GM12892 (cell line): ENCODE measurements at regions not wholly inside any gene's neighbourhood (a gene's known extent, or its start where the extent isn't known, plus 50 kb on each side); places are given as distances from the start of the nearest gene placed in this dataset.

ENCODE experiments used
- POLR2A ChIP-seq: IDR thresholded peaks from 2 replicates; pipeline ENCODE4 v1.6.1; 2011; ENCODE audit warnings: low read depth, low read length, control low read depth
- POLR2AphosphoS5 ChIP-seq: IDR thresholded peaks from 2 replicates; pipeline ENCODE4 v1.6.1; 2011; ENCODE audit warnings: low read depth, low read length, control low read depth

DNA sequence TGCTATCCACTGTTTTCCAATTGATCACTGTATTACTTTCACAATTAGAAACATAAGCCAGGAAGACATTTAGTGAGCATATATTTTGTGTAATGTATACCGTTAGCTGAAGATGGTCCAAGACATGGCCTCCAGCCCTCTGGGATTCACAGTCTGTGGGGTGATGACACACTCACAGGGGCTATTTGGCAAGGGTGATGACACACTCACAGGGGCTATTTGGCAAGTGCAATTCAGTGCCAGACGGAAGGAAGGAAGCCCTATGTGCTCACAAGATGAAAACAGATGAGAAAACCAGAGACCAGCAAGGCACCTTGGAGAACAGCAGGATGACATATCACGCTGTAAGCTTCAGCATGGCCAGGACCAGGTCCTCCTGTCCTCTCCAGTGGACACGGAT is 183.7 kb downstream of the MBOAT1 start:
- TF ChIP-seq POLR2AphosphoS5 = no peak
- TF ChIP-seq POLR2A = no peak
